ENCODE measurements at regions not wholly inside any gene's neighbourhood (a gene's known extent, or its start where the extent isn't known, plus 50 kb on each side); places are given as distances from the start of the nearest gene placed in this dataset.

- no peaks in the 10 kb centered on the region for H3K9me3 ChIP-seq
- H3K27ac ChIP-seq (replicated peaks in 1 of 4) = no peak overlapping the region
- DNase-seq (ENCODE audit: extremely low spot score) = no peak
- H3K36me3 ChIP-seq = no peaks in the 10 kb centered on the region
- no peaks in the 10 kb centered on the region for H3K27me3 ChIP-seq
- 89% methylated on average over 10 of the region's 10 CpGs for WGBS
- H3K4me1 ChIP-seq = no peaks in the 10 kb centered on the region
- TF ChIP-seq CTCF (IDR thresholded peaks at IDR 0.05) = no peak
- no peak overlapping the region for H3K4me3 ChIP-seq
- intact Hi-C loops (cut with DNase I) = no loop called here
Measured at GRCh38 chr2:44118257-44118656, 50.4 kb upstream of the PPM1B start.

Small RNAs in the stretch of these regions (small RNA-seq; reads per million reads assigned to genes)
- 0 reads per million in 3 donors for gene AC019129.1

Data from esophagus muscularis mucosa (tissue), 4 donors.